H9 (cell line): ENCODE measurements at regions not wholly inside any gene's neighbourhood (a gene's known extent, or its start where the extent isn't known, plus 50 kb on each side); places are given as distances from the start of the nearest gene placed in this dataset.

Source experiments
- DNase-seq: peaks from one replicate; pipeline ENCODE4 v3.0.0-alpha.2; 2017
- H2AFZ ChIP-seq: one replicate; pipeline ENCODE4 v1.6.1; 2013; ENCODE audit warnings: mild to moderate bottlenecking, low read length, control low read depth, moderate library complexity
- H2AK5ac ChIP-seq: 2 replicates; pipeline ENCODE4 v1.6.1; 2013; ENCODE audit warnings: low read length, control low read depth, mixed read lengths; ENCODE audit not compliant: insufficient read length
- H2BK120ac ChIP-seq: one replicate; pipeline ENCODE4 v1.6.1; 2013; ENCODE audit warnings: low read depth, mild to moderate bottlenecking, low read length, control low read depth, inconsistent platforms; ENCODE audit not compliant: poor library complexity, severe bottlenecking
- H2BK12ac ChIP-seq: 2 replicates; pipeline ENCODE4 v1.6.1; 2013; ENCODE audit warnings: low read length, control low read depth, mixed read lengths, low read depth; ENCODE audit not compliant: insufficient read length
- H2BK15ac ChIP-seq: 2 replicates; pipeline ENCODE4 v1.6.1; 2013; ENCODE audit warnings: low read depth, low read length, control low read depth
- H2BK20ac ChIP-seq: one replicate; pipeline ENCODE4 v1.6.1; 2013; ENCODE audit warnings: low read depth, mild to moderate bottlenecking, low read length, control low read depth, inconsistent platforms; ENCODE audit not compliant: poor library complexity, severe bottlenecking
- H2BK5ac ChIP-seq: 2 replicates; pipeline ENCODE4 v1.6.1; 2013; ENCODE audit warnings: low read length, control low read depth, mixed read lengths; ENCODE audit not compliant: insufficient read length
- H3K14ac ChIP-seq: 2 replicates; pipeline ENCODE4 v1.6.1; 2013; ENCODE audit warnings: low read length, control low read depth; ENCODE audit not compliant: insufficient read depth
- H3K18ac ChIP-seq: 2 replicates; pipeline ENCODE4 v1.6.1; 2013; ENCODE audit warnings: low read depth, mild to moderate bottlenecking, mixed read lengths, low read length, control low read depth; ENCODE audit not compliant: insufficient read length
- H3K23ac ChIP-seq: 2 replicates; pipeline ENCODE4 v1.6.1; 2013; ENCODE audit warnings: low read length, control low read depth, mixed read lengths, low read depth; ENCODE audit not compliant: insufficient read length
- H3K23me2 ChIP-seq: 2 replicates; pipeline ENCODE4 v1.6.1; 2013; ENCODE audit warnings: low read depth, mild to moderate bottlenecking, mixed read lengths, low read length, control low read depth; ENCODE audit not compliant: insufficient read length, poor library complexity, severe bottlenecking
- H3K27ac ChIP-seq: 2 replicates; pipeline ENCODE4 v1.5.1; 2013; ENCODE audit warnings: low read length, control low read depth, mixed read lengths, low read depth; ENCODE audit not compliant: insufficient read length
- H3K27me3 ChIP-seq: 2 replicates; pipeline ENCODE4 v1.6.1; 2013; ENCODE audit warnings: low read length, control low read depth, inconsistent platforms; ENCODE audit not compliant: insufficient read depth
- H3K4ac ChIP-seq: 2 replicates; pipeline ENCODE4 v1.6.1; 2013; ENCODE audit warnings: low read depth, mild to moderate bottlenecking, control low read depth, inconsistent platforms, low read length, moderate library complexity
- H3K4me1 ChIP-seq: 2 replicates; pipeline ENCODE4 v1.6.1; 2013; ENCODE audit warnings: low read length, control low read depth, inconsistent platforms; ENCODE audit not compliant: insufficient read depth
- H3K4me2 ChIP-seq: 2 replicates; pipeline ENCODE4 v1.6.1; 2013; ENCODE audit warnings: low read length, control low read depth, mixed read lengths; ENCODE audit not compliant: insufficient read length, insufficient read depth
- H3K56ac ChIP-seq: 2 replicates; pipeline ENCODE4 v1.6.1; 2013; ENCODE audit warnings: low read depth, mild to moderate bottlenecking, mixed read lengths, low read length, control low read depth; ENCODE audit not compliant: insufficient read length
- H3K79me1 ChIP-seq: 2 replicates; pipeline ENCODE4 v1.6.1; 2013; ENCODE audit warnings: low read depth, mild to moderate bottlenecking, moderate library complexity, low read length, control low read depth, inconsistent platforms; ENCODE audit not compliant: insufficient read depth, poor library complexity, severe bottlenecking
- H3K79me2 ChIP-seq: 2 replicates; pipeline ENCODE4 v1.6.1; 2013; ENCODE audit warnings: low read length, control low read depth, inconsistent platforms; ENCODE audit not compliant: insufficient read depth
- H3K9ac ChIP-seq: 2 replicates; pipeline ENCODE4 v1.6.1; 2013; ENCODE audit warnings: low read length, control low read depth, mixed read lengths; ENCODE audit not compliant: insufficient read length; ENCODE audit errors: extremely low read depth
- H3K9me3 ChIP-seq: one replicate; pipeline ENCODE4 v1.6.1; 2013; ENCODE audit warnings: low read depth, low read length, inconsistent platforms; ENCODE audit not compliant: control insufficient read depth
- H3T11ph ChIP-seq: one replicate; pipeline ENCODE4 v1.6.1; 2013; ENCODE audit warnings: mild to moderate bottlenecking, low read length, control low read depth, inconsistent platforms
- H4K20me1 ChIP-seq: one replicate; pipeline ENCODE4 v1.6.1; 2013; ENCODE audit not compliant: control insufficient read depth, insufficient read length, insufficient read depth
- H4K5ac ChIP-seq: 2 replicates; pipeline ENCODE4 v1.6.1; 2013; ENCODE audit warnings: low read depth, mild to moderate bottlenecking, mixed read lengths, low read length, control low read depth; ENCODE audit not compliant: insufficient read length
- H4K8ac ChIP-seq: replicated peaks from 2 replicates; pipeline ENCODE4 v1.6.1; 2013; ENCODE audit warnings: low read length, control low read depth, mixed read lengths, low read depth; ENCODE audit not compliant: insufficient read length
- H4K91ac ChIP-seq: 2 replicates; pipeline ENCODE4 v1.6.1; 2013; ENCODE audit warnings: low read depth, mild to moderate bottlenecking, moderate library complexity, mixed read lengths, low read length, control low read depth; ENCODE audit not compliant: insufficient read length
- H3K27ac Mint-ChIP-seq, 3 experiments: 2 replicates in 2 of 3; 3 replicates in 1 of 3; pipeline ENCODE4 v1.8.0; 2020 to 2021; ENCODE audit warnings: mixed read lengths in 3 of 3, mild to moderate bottlenecking in 1 of 3, moderate library complexity in 1 of 3
- H3K27me3 Mint-ChIP-seq: 2 replicates; pipeline ENCODE4 v1.8.0; 2021; ENCODE audit warnings: low read depth, mild to moderate bottlenecking, moderate library complexity, mixed read lengths
- H3K36me3 Mint-ChIP-seq, 3 experiments: 2 replicates in 2 of 3; 3 replicates in 1 of 3; pipeline ENCODE4 v1.8.0; 2020 to 2021; ENCODE audit warnings: low read depth in 3 of 3, mixed read lengths in 3 of 3; ENCODE audit not compliant: insufficient read depth in 1 of 3
- H3K4me1 Mint-ChIP-seq, 2 experiments: 2 replicates each; pipeline ENCODE4 v1.8.0; 2020; ENCODE audit warnings: mixed read lengths in 2 of 2
- H3K4me3 Mint-ChIP-seq, 2 experiments: 2 replicates in 1 of 2; 3 replicates in 1 of 2; pipeline ENCODE4 v1.8.0; 2020 to 2021; ENCODE audit warnings: mild to moderate bottlenecking in 2 of 2, mixed read lengths in 2 of 2, moderate library complexity in 1 of 2
- H3K9me3 Mint-ChIP-seq, 2 experiments: 2 replicates in 1 of 2; 3 replicates in 1 of 2; pipeline ENCODE4 v1.8.0; 2020; ENCODE audit warnings: mild to moderate bottlenecking in 2 of 2, mixed read lengths in 2 of 2, moderate library complexity in 1 of 2
- WGBS: extraction: QIAGEN DNeasy Blood & Tissue Kit; methylation state at CpG from one replicate; pipeline ENCODE4 v1.1.7; 2013; ENCODE audit warnings: missing lambda C conversion rate, low lambda C conversion rate, mixed read lengths; ENCODE audit not compliant: insufficient read length; ENCODE audit errors: extremely low coverage; 5-methylcytosine and 5-hydroxymethylcytosine counted together
- TF ChIP-seq, protein P1 (sequence below): fragments of 200-600 bp; sonication (generic); conservative IDR thresholded peaks from 3 replicates; pipeline ENCODE4 v1.8.0; 2021; ENCODE audit warnings: antibody characterized with exemption, mild to moderate bottlenecking

- no peak overlapping the region for H3K27ac Mint-ChIP-seq
These were observed 471.6 kb upstream of the CDH4 start for GRCh38 chr20:60780388-60781025.

More at GRCh38 chr20:60780388-60781025, 471.6 kb upstream of the CDH4 start:
- no peak overlapping the region for H4K91ac ChIP-seq
- no peak for DNase-seq
- H3K27me3 ChIP-seq, result no peaks in the 10 kb centered on the region
- H3K4me1 ChIP-seq, result peaks cover 4% of the 10 kb centered on the region
- no CpG with 5 or more reads among the region's 6 CpGs for WGBS
- no peak overlapping the region for H3K56ac ChIP-seq
- Mint-ChIP-seq H3K9me3 (peaks cover 0 to 4% of the 10 kb centered on the region in 2 experiments; a peak in 1 of 5 replicates), H3K4me1 (peaks cover 6 to 8% of the 10 kb centered on the region in 2 experiments), H3K36me3 (no peaks in the 10 kb centered on the region; a peak in 2 of 7 replicates), H3K4me3 (no peak overlapping the region), H3K27me3 (0 out of 2 replicates have a peak, but pooled peaks cover 6% of the 10 kb centered on the region)
- no peak overlapping the region for H2AFZ ChIP-seq
- no peak overlapping the region for H2BK120ac ChIP-seq
- no peak overlapping the region for H3K4me2 ChIP-seq
- no peak overlapping the region for H3K14ac ChIP-seq
- TF ChIP-seq, protein P1, sequence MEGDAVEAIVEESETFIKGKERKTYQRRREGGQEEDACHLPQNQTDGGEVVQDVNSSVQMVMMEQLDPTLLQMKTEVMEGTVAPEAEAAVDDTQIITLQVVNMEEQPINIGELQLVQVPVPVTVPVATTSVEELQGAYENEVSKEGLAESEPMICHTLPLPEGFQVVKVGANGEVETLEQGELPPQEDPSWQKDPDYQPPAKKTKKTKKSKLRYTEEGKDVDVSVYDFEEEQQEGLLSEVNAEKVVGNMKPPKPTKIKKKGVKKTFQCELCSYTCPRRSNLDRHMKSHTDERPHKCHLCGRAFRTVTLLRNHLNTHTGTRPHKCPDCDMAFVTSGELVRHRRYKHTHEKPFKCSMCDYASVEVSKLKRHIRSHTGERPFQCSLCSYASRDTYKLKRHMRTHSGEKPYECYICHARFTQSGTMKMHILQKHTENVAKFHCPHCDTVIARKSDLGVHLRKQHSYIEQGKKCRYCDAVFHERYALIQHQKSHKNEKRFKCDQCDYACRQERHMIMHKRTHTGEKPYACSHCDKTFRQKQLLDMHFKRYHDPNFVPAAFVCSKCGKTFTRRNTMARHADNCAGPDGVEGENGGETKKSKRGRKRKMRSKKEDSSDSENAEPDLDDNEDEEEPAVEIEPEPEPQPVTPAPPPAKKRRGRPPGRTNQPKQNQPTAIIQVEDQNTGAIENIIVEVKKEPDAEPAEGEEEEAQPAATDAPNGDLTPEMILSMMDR, result no peak
- no peaks in the 10 kb centered on the region for H4K20me1 ChIP-seq
- H3K79me2 ChIP-seq, result no peaks in the 10 kb centered on the region
- no peak overlapping the region for H4K5ac ChIP-seq
- no peak overlapping the region for H3K4ac ChIP-seq
- H3K23me2 ChIP-seq, result no peaks in the 10 kb centered on the region
- no peak overlapping the region for H3K9ac ChIP-seq
- no peak overlapping the region for H3K23ac ChIP-seq
- H3K9me3 ChIP-seq, result no peaks in the 10 kb centered on the region
- H3T11ph ChIP-seq, result no peak overlapping the region
- H2BK12ac ChIP-seq, result no peak overlapping the region
- H2BK15ac ChIP-seq, result no peak overlapping the region
- no peak overlapping the region for H2AK5ac ChIP-seq
- no peak overlapping the region for H3K27ac ChIP-seq
- H3K79me1 ChIP-seq, result no peaks in the 10 kb centered on the region
- no peak overlapping the region for H3K18ac ChIP-seq
- H4K8ac ChIP-seq, result no peak overlapping the region
- H2BK20ac ChIP-seq, result no peak overlapping the region
- H2BK5ac ChIP-seq, result no peak overlapping the region
